ENCODE measurements at regions not wholly inside any gene's neighbourhood (a gene's known extent, or its start where the extent isn't known, plus 50 kb on each side); places are given as distances from the start of the nearest gene placed in this dataset.

DNA sequence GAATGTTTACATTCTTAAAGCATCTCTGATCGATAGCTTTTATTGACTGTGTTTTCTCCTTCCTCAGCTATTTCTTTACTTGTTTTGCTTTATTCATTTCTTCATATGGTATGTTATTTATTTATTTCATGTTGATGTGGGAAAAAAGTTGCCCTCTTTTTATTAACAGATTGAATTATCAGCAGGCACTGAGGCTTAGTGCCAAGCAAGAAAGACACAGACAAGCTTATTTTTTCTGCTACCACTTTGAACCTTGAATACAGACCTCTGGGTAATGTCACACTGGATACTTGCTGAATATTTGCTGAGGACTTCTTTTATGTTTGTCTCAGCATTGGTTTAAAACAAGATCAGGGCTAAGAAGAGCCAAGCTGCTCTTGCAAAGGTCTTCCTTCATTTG is 162.0 kb upstream of the CNTN6 start:
- Histone ChIP-seq H3K27ac (no peak overlapping the region), H3K4me2 (no peak overlapping the region), H3K4me3 (no peak overlapping the region), H3K27me3 (no peaks in the 10 kb centered on the region), H3K9me2 (replicated peaks; ENCODE audit: insufficient read depth) (no peaks in the 10 kb centered on the region), H3K36me3 (replicated peaks; ENCODE audit: insufficient read depth, low read depth) (no peaks in the 10 kb centered on the region), H3K9me3 (ENCODE audit: low read depth) (no peaks in the 10 kb centered on the region), H3K79me2 (no peaks in the 10 kb centered on the region), H3K4me1 (ENCODE audit: insufficient read depth) (no peaks in the 10 kb centered on the region), H2AFZ (no peak overlapping the region), H4K20me1 (ENCODE audit: insufficient read depth, poor library complexity, severe bottlenecking) (no peaks in the 10 kb centered on the region)
- no peak for DNase-seq (ENCODE audit: low spot score)
- TF ChIP-seq, protein P1, sequence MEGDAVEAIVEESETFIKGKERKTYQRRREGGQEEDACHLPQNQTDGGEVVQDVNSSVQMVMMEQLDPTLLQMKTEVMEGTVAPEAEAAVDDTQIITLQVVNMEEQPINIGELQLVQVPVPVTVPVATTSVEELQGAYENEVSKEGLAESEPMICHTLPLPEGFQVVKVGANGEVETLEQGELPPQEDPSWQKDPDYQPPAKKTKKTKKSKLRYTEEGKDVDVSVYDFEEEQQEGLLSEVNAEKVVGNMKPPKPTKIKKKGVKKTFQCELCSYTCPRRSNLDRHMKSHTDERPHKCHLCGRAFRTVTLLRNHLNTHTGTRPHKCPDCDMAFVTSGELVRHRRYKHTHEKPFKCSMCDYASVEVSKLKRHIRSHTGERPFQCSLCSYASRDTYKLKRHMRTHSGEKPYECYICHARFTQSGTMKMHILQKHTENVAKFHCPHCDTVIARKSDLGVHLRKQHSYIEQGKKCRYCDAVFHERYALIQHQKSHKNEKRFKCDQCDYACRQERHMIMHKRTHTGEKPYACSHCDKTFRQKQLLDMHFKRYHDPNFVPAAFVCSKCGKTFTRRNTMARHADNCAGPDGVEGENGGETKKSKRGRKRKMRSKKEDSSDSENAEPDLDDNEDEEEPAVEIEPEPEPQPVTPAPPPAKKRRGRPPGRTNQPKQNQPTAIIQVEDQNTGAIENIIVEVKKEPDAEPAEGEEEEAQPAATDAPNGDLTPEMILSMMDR (IDR thresholded peaks at IDR 0.05; ENCODE audit: poor library complexity) = no peak
- TF ChIP-seq EZH2 (IDR thresholded peaks at IDR 0.05; ENCODE audit: borderline replicate concordance) (no peak), EZH2phosphoT487 (IDR thresholded peaks at IDR 0.05; ENCODE audit: low read depth, severe bottlenecking, unreplicated experiment) (no peak)
- 79% methylated on average over 1 of the region's 1 CpG for WGBS (ENCODE audit: low lambda C conversion rate, missing lambda C conversion rate)

DNA sequence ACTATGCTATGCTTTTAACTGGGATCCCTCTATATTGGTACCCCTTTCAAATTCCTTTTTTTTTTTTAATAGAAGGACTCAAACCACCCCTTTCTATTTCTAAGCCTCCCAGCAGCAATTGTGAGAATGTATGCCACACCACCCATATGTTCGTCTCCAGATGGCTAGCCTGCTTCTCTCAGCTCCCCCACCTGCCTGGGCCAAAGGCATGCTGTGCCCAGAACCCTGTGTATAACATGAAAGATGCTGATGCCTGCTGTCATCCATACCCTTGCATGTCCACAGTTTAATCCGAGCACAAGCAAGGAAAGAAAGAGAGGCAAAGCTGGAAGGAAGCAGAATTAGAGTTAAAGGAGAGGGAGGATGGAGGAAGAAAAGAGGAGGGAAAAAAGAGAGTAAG is 159.5 kb upstream of the CNTN6 start:
- Histone ChIP-seq H3K27ac (no peak overlapping the region), H4K20me1 (ENCODE audit: insufficient read depth, poor library complexity, severe bottlenecking) (no peaks in the 10 kb centered on the region), H3K4me3 (no peak overlapping the region), H3K79me2 (no peaks in the 10 kb centered on the region), H3K9me2 (replicated peaks; ENCODE audit: insufficient read depth) (no peaks in the 10 kb centered on the region), H2AFZ (no peak overlapping the region), H3K4me1 (ENCODE audit: insufficient read depth) (no peaks in the 10 kb centered on the region), H3K27me3 (no peaks in the 10 kb centered on the region), H3K9me3 (ENCODE audit: low read depth) (no peaks in the 10 kb centered on the region), H3K4me2 (no peak overlapping the region), H3K36me3 (replicated peaks; ENCODE audit: insufficient read depth, low read depth) (no peaks in the 10 kb centered on the region)
- DNase-seq (ENCODE audit: low spot score) = no peak
- no peak for TF ChIP-seq EZH2phosphoT487 (IDR thresholded peaks at IDR 0.05; ENCODE audit: low read depth, severe bottlenecking, unreplicated experiment)
- no peak for TF ChIP-seq EZH2 (IDR thresholded peaks at IDR 0.05; ENCODE audit: borderline replicate concordance)
- TF ChIP-seq, protein P1 (IDR thresholded peaks at IDR 0.05; ENCODE audit: poor library complexity) = no peak
- 77% methylated on average over 2 of the region's 2 CpGs for WGBS (ENCODE audit: low lambda C conversion rate, missing lambda C conversion rate)

DNA sequence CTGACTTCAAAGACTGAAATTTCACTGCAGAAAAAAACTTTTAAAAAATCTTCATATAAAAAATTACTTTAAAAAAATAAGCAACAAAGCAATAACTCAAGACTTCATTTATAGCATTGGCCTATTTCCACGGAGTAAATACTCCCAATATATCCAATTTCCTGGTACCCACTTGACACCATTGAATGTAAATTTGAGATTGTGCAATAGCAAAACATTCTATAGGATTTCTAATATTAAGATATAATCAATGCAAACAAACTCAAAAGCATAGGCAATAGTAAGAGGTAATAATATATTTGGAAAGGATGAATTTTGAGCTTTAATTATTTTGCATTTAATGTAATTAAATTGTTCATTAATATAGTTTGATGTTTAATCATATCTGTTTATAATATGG is 148.0 kb upstream of the CNTN6 start:
- Histone ChIP-seq H4K20me1 (ENCODE audit: insufficient read depth, poor library complexity, severe bottlenecking) (no peaks in the 10 kb centered on the region), H3K4me3 (no peak overlapping the region), H3K79me2 (no peaks in the 10 kb centered on the region), H3K9me3 (ENCODE audit: low read depth) (no peaks in the 10 kb centered on the region), H3K27me3 (no peaks in the 10 kb centered on the region), H3K4me2 (no peak overlapping the region), H3K4me1 (ENCODE audit: insufficient read depth) (no peaks in the 10 kb centered on the region), H3K36me3 (replicated peaks; ENCODE audit: insufficient read depth, low read depth) (no peaks in the 10 kb centered on the region), H3K9me2 (replicated peaks; ENCODE audit: insufficient read depth) (no peaks in the 10 kb centered on the region), H3K27ac (no peak overlapping the region), H2AFZ (no peak overlapping the region)
- no peak for DNase-seq (ENCODE audit: low spot score)
- WGBS (ENCODE audit: low lambda C conversion rate, missing lambda C conversion rate) = 74% methylated on average over 1 of the region's 1 CpG
- TF ChIP-seq EZH2 (IDR thresholded peaks at IDR 0.05; ENCODE audit: borderline replicate concordance) (no peak), EZH2phosphoT487 (IDR thresholded peaks at IDR 0.05; ENCODE audit: low read depth, severe bottlenecking, unreplicated experiment) (no peak)
- TF ChIP-seq, protein P1 (IDR thresholded peaks at IDR 0.05; ENCODE audit: poor library complexity) = no peak

DNA sequence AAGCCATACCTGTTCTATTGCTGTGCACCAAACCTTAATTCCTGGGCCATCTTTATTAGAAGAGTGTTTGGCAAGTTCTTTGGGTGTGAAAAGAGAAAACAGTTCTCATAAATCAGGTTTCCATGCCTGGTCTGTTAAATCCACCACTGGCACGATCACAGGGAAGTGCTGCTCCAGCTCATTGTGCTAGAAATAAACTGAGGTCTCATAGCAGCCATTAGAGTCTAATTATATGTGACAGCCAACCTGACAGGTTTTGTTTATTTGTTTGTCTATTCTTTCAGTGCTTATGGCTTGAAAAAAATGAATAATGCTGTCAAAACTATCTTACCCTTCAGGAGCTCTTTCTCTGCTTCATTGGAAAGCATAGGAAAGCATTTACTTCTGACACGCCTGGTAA is 147.1 kb upstream of the CNTN6 start:
- H3K79me2 ChIP-seq = no peaks in the 10 kb centered on the region
- H3K27ac ChIP-seq = no peak overlapping the region
- H3K4me1 ChIP-seq (ENCODE audit: insufficient read depth) = no peaks in the 10 kb centered on the region
- no peaks in the 10 kb centered on the region for H3K9me2 ChIP-seq (replicated peaks; ENCODE audit: insufficient read depth)
- H3K36me3 ChIP-seq (replicated peaks; ENCODE audit: insufficient read depth, low read depth) = no peaks in the 10 kb centered on the region
- TF ChIP-seq, protein P1 (IDR thresholded peaks at IDR 0.05; ENCODE audit: poor library complexity) = no peak
- H3K27me3 ChIP-seq = no peaks in the 10 kb centered on the region
- no peak overlapping the region for H3K4me3 ChIP-seq
- 87% methylated on average over 2 of the region's 2 CpGs for WGBS (ENCODE audit: low lambda C conversion rate, missing lambda C conversion rate)
- H4K20me1 ChIP-seq (ENCODE audit: insufficient read depth, poor library complexity, severe bottlenecking) = no peaks in the 10 kb centered on the region
- DNase-seq (ENCODE audit: low spot score) = no peak
- H3K9me3 ChIP-seq (ENCODE audit: low read depth) = no peaks in the 10 kb centered on the region
- no peak overlapping the region for H3K4me2 ChIP-seq
- H2AFZ ChIP-seq = no peak overlapping the region
